CD4-positive, alpha-beta T cell treated with Interleukin-17A for 1 hour (primary cell): ENCODE measurements at regions not wholly inside any gene's neighbourhood (a gene's known extent, or its start where the extent isn't known, plus 50 kb on each side); places are given as distances from the start of the nearest gene placed in this dataset.

ENCODE experiments used
- DNase-seq: peaks from one replicate; pipeline ENCODE4 v3.0.0-alpha.2; 2020

GRCh38 chr1:87568005-87568404, 239.3 kb downstream of the LMO4 start:
- no peak for DNase-seq

GRCh38 chr1:87568911-87569310, 240.2 kb downstream of the LMO4 start:
- no peak for DNase-seq

GRCh38 chr1:87572008-87572407, 243.3 kb downstream of the LMO4 start:
- no peak for DNase-seq

GRCh38 chr1:87572891-87573290, 244.2 kb downstream of the LMO4 start:
- no peak for DNase-seq

GRCh38 chr1:87575528-87575927, 246.8 kb downstream of the LMO4 start:
- no peak for DNase-seq

GRCh38 chr1:87578464-87578863, 249.8 kb downstream of the LMO4 start:
- no peak for DNase-seq

- no peak for DNase-seq
Observed at GRCh38 chr1:87583459-87583858, 254.8 kb downstream of the LMO4 start.

GRCh38 chr1:87584586-87584985, 255.9 kb downstream of the LMO4 start:
- DNase-seq, result no peak

GRCh38 chr1:87586501-87586900, 257.8 kb downstream of the LMO4 start:
- no peak for DNase-seq

GRCh38 chr1:87588495-87588894, 259.8 kb downstream of the LMO4 start:
- no peak for DNase-seq

- DNase-seq, result no peak
Observed at GRCh38 chr1:87591492-87591891, 262.8 kb downstream of the LMO4 start.

GRCh38 chr1:87592156-87592555, 263.5 kb downstream of the LMO4 start:
- DNase-seq, result no peak

GRCh38 chr1:87594736-87595383, 266.2 kb downstream of the LMO4 start:
- DNase-seq, result no peak

- DNase-seq, result no peak
Observed at GRCh38 chr1:87595384-87595781, 266.7 kb downstream of the LMO4 start.

- DNase-seq, result no peak
Observed at GRCh38 chr1:87598429-87598828, 269.7 kb downstream of the LMO4 start.

- no peak for DNase-seq
Observed at GRCh38 chr1:87599569-87599968, 270.9 kb downstream of the LMO4 start.

- DNase-seq, result no peak
Observed at GRCh38 chr1:87600055-87600850, 271.6 kb downstream of the LMO4 start.

- DNase-seq, result no peak
Observed at GRCh38 chr1:87600854-87601253, 272.2 kb downstream of the LMO4 start.

- DNase-seq, result no peak
Observed at GRCh38 chr1:87603626-87604025, 274.9 kb downstream of the LMO4 start.

- no peak for DNase-seq
Observed at GRCh38 chr1:87612956-87613355, 284.3 kb downstream of the LMO4 start.

GRCh38 chr1:87615491-87615890, 286.8 kb downstream of the LMO4 start:
- DNase-seq, result no peak

- no peak for DNase-seq
Observed at GRCh38 chr1:87615901-87616300, 287.2 kb downstream of the LMO4 start.

GRCh38 chr1:87620807-87621206, 292.1 kb downstream of the LMO4 start:
- DNase-seq, result no peak

- DNase-seq, result no peak
Observed at GRCh38 chr1:87629673-87630072, 301.0 kb downstream of the LMO4 start.

- no peak for DNase-seq
Observed at GRCh38 chr1:87632232-87632631, 303.6 kb downstream of the LMO4 start.
